Caco-2 (cell line): ENCODE measurements at regions not wholly inside any gene's neighbourhood (a gene's known extent, or its start where the extent isn't known, plus 50 kb on each side); places are given as distances from the start of the nearest gene placed in this dataset.

Experiments
- BruUV-seq: library from RNA; stranded (reverse); fragments of 400-500 nt; replicated peaks from 2 replicates; lab custom pipeline; 2021; lab: Mats Ljungman, UMichigan
- CTCF ChIA-PET: fragments of 300-600 bp; sonication (Branson Sonifier 250); formaldehyde crosslinking; loops from one replicate; lab custom pipeline; 2022; ENCODE audit warnings: antibody characterized with exemption; lab: Charles Lee
- POLR2A ChIA-PET: fragments of 300-600 bp; sonication (Branson Sonifier 250); formaldehyde crosslinking; loops from one replicate; lab custom pipeline; 2022; ENCODE audit warnings: antibody characterized with exemption; lab: Charles Lee
- DNase-seq, 2 experiments: peaks; one replicate each; pipeline versions ENCODE4 v3.0.0 to v3.0.0-alpha.2; 2020 to 2022
- H3K27me3 ChIP-seq: replicated peaks from 2 replicates; pipeline ENCODE4 v1.6.0; 2011; ENCODE audit warnings: low read length; ENCODE audit not compliant: control insufficient read depth, insufficient read depth
- H3K36me3 ChIP-seq: 2 replicates; pipeline ENCODE4 v1.5.1; 2011; ENCODE audit warnings: low read length; ENCODE audit not compliant: control insufficient read depth, insufficient read depth
- H3K4me1 ChIP-seq: fragments of 250-450 bp; sonication (Bioruptor Pico); 2 replicates; pipeline ENCODE4 v1.5.1; 2020; ENCODE audit warnings: mild to moderate bottlenecking
- H3K4me3 ChIP-seq: 2 replicates; pipeline ENCODE4 v1.5.1; 2011; ENCODE audit warnings: low read depth, mild to moderate bottlenecking, control low read depth, low read length
- H3K9me3 ChIP-seq: fragments of 250-450 bp; sonication (Bioruptor Pico); 2 replicates; pipeline ENCODE4 v1.5.1; 2020; ENCODE audit warnings: mild to moderate bottlenecking, moderate library complexity
- H3K27ac Mint-ChIP-seq: one replicate; pipeline ENCODE4 v1.8.0; 2022; ENCODE audit warnings: mixed read lengths; ENCODE audit not compliant: unreplicated experiment
- H3K27me3 Mint-ChIP-seq: one replicate; pipeline ENCODE4 v1.8.0; 2022; ENCODE audit warnings: mixed read lengths; ENCODE audit not compliant: insufficient read depth, unreplicated experiment
- H3K36me3 Mint-ChIP-seq: one replicate; pipeline ENCODE4 v1.8.0; 2022; ENCODE audit warnings: mild to moderate bottlenecking, mixed read lengths; ENCODE audit not compliant: insufficient read depth, unreplicated experiment
- H3K4me1 Mint-ChIP-seq: one replicate; pipeline ENCODE4 v1.8.0; 2022; ENCODE audit warnings: low read depth, mixed read lengths; ENCODE audit not compliant: unreplicated experiment
- H3K4me3 Mint-ChIP-seq: one replicate; pipeline ENCODE4 v1.8.0; 2022; ENCODE audit warnings: mild to moderate bottlenecking, moderate library complexity, mixed read lengths; ENCODE audit not compliant: unreplicated experiment
- H3K9me3 Mint-ChIP-seq: one replicate; pipeline ENCODE4 v1.8.0; 2022; ENCODE audit warnings: mixed read lengths; ENCODE audit not compliant: unreplicated experiment
- CTCF ChIP-seq, 2 experiments: fragments of 200-600 bp in 1 of 2; IDR thresholded peaks; 1 replicate in 1 of 2; 2 replicates in 1 of 2; pipeline versions ENCODE4 v1.5.1 to v1.8.0; 2011 to 2022; ENCODE audit warnings: antibody characterized with exemption in 1 of 2, control low read depth in 1 of 2, inconsistent platforms in 1 of 2, low read depth in 1 of 2, low read length in 1 of 2, mild to moderate bottlenecking in 1 of 2, moderate library complexity in 1 of 2; ENCODE audit not compliant: insufficient read depth in 1 of 2, severe bottlenecking in 1 of 2, unreplicated experiment in 1 of 2
- intact Hi-C: fragments of 100-400 bp; cut with micrococcal nuclease; formaldehyde crosslinking; loops from one replicate; pipeline ENCODE4 v1.10.0; 2022; ENCODE audit not compliant: unreplicated experiment

DNA sequence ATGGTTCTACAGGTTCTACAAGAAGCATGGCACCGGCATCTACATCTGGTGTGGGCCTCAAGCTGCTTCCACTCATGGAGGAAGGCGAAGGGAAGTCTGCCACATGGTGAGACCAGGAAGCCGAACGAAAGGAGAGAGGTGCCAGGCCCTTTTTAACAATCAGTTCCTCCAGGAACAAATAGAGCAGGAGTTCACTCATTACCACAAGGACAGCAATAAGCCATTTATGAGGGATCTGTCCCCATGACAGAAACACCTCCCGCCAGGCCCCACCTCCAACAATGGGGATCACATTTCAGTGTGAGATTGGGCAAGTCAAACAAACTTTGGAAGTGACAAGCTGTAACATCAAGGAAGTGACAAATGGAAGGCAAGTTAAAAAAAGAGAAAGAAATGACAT lies 95.5 kb upstream of the PTPN3 start:
- DNase-seq, result no peak
- no peaks in the 10 kb centered on the region for H3K4me1 ChIP-seq
- CTCF ChIA-PET, result no interaction called here
- H3K4me3 ChIP-seq, result no peak overlapping the region
- Mint-ChIP-seq H3K4me3 (no peak overlapping the region), H3K27me3 (peaks cover 2% of the 10 kb centered on the region), H3K27ac (no peak overlapping the region), H3K9me3 (no peaks in the 10 kb centered on the region), H3K36me3 (no peaks in the 10 kb centered on the region), H3K4me1 (no peaks in the 10 kb centered on the region)
- POLR2A ChIA-PET, result no interaction called here
- TF ChIP-seq CTCF (IDR thresholded peaks at IDR 0.05; ENCODE audit: insufficient read depth in 1 of 2, low read depth in 1 of 2, low read length in 1 of 2, severe bottlenecking in 1 of 2, unreplicated experiment in 1 of 2), result no peak
- H3K36me3 ChIP-seq, result no peaks in the 10 kb centered on the region
- no TSS peak for BruUV-seq
- H3K9me3 ChIP-seq, result peaks cover 4% of the 10 kb centered on the region; the same call in 1 of the 2 replicates
- intact Hi-C loops, result no loop called here
- no peaks in the 10 kb centered on the region for H3K27me3 ChIP-seq

DNA sequence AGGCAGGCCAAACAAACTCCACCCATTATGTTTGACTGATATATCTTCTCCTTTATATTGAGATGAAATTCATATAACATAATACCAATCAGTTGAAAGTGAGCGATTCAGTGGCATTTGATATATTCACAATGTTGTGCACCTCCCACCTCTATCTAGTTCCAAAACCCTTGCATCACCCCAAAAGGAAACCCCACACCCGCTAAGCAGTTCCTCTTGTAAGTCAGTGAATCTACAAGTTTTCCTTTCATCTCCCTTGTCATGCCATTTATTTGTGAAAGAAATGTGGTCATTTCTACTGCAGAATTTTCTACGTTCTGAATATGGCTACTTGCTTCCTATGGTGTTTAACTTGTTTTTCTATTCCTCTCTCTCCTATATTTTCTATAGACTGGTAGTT lies 99.4 kb upstream of the PTPN3 start:
- Histone ChIP-seq H3K4me3 (no peak overlapping the region), H3K36me3 (no peaks in the 10 kb centered on the region), H3K9me3 (no peaks in the 10 kb centered on the region), H3K4me1 (no peaks in the 10 kb centered on the region), H3K27me3 (no peaks in the 10 kb centered on the region)
- ChIA-PET POLR2A (no interaction called here), CTCF (no interaction called here)
- BruUV-seq, result no TSS peak
- H3K36me3 Mint-ChIP-seq, result peaks cover 5% of the 10 kb centered on the region
- no peak for DNase-seq
- H3K27me3 Mint-ChIP-seq, result peaks cover 7% of the 10 kb centered on the region
- H3K4me3 Mint-ChIP-seq, result no peak overlapping the region
- no peak for TF ChIP-seq CTCF (IDR thresholded peaks at IDR 0.05; ENCODE audit: insufficient read depth in 1 of 2, low read depth in 1 of 2, low read length in 1 of 2, severe bottlenecking in 1 of 2, unreplicated experiment in 1 of 2)
- H3K4me1 Mint-ChIP-seq, result no peaks in the 10 kb centered on the region
- intact Hi-C loops, result no loop called here
- H3K27ac Mint-ChIP-seq, result no peak overlapping the region
- H3K9me3 Mint-ChIP-seq, result no peaks in the 10 kb centered on the region

DNA sequence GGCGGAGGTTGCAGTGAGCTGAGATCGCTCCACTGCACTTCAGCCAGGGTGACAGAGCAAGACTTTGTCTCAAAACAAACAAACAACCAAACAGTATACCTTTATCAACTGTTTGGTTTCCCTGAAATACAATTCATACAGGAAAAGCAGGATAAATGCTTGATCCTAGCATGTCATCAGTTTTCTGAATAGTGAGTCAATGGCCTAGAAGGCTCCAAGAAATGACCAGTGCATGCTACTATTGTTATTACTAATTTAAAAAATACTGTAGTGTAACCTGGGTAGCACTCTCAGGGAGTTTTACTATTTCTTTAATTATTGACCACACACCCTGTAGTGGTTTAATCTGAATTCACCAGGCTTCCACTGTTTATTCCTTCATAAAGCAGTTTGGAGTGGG lies 101.0 kb upstream of the PTPN3 start:
- H3K36me3 Mint-ChIP-seq, result peaks cover 5% of the 10 kb centered on the region
- TF ChIP-seq CTCF (IDR thresholded peaks at IDR 0.05; ENCODE audit: insufficient read depth in 1 of 2, low read depth in 1 of 2, low read length in 1 of 2, severe bottlenecking in 1 of 2, unreplicated experiment in 1 of 2), result no peak
- no peaks in the 10 kb centered on the region for H3K4me1 Mint-ChIP-seq
- BruUV-seq, result no TSS peak
- H3K9me3 ChIP-seq, result no peaks in the 10 kb centered on the region
- no peaks in the 10 kb centered on the region; the same call in 1 of the 2 replicates for H3K27me3 ChIP-seq
- H3K4me3 ChIP-seq, result no peak overlapping the region
- ChIA-PET POLR2A (no interaction called here), CTCF (no interaction called here)
- no peaks in the 10 kb centered on the region for H3K4me1 ChIP-seq
- H3K27me3 Mint-ChIP-seq, result peaks cover 10% of the 10 kb centered on the region
- no peak overlapping the region for H3K27ac Mint-ChIP-seq
- no peak overlapping the region for H3K4me3 Mint-ChIP-seq
- no peaks in the 10 kb centered on the region for H3K9me3 Mint-ChIP-seq
- no peaks in the 10 kb centered on the region for H3K36me3 ChIP-seq
- no peak for DNase-seq
- intact Hi-C loops, result no loop called here
